ENCODE measurements at regions not wholly inside any gene's neighbourhood (a gene's known extent, or its start where the extent isn't known, plus 50 kb on each side); places are given as distances from the start of the nearest gene placed in this dataset.

- TF ChIP-seq EP300 (IDR thresholded peaks at IDR 0.05) (no peak), CTCF (IDR thresholded peaks at IDR 0.05) (no peak)
These were observed 668.1 kb downstream of the RAPGEF2 start for GRCh38 chr4:159770969-159771368.

Data from esophagus muscularis mucosa (tissue), 3 donors.